BLaER1 treated with 17β-estradiol and CSF1 and Interleukin-3, amounts not matched to agents 10 nM and 100 nM (cell line): ENCODE measurements at regions not wholly inside any gene's neighbourhood (a gene's known extent, or its start where the extent isn't known, plus 50 kb on each side); places are given as distances from the start of the nearest gene placed in this dataset.
"Not testable (repeated sequence)": the region's sequence is repeated elsewhere in the genome, so short reads cannot be mapped to it uniquely, and the experiment has no call there.

ENCODE experiments used
- H3K27ac ChIP-seq, 11 experiments: shearing (Covaris generic); formaldehyde crosslinking; 2 replicates each; pipeline ENCODE4 v1.8.1; 2022
- H3K27me3 ChIP-seq, 11 experiments: shearing (Covaris generic); formaldehyde crosslinking; 2 replicates each; pipeline ENCODE4 v1.8.1; 2022
- H3K36me3 ChIP-seq, 11 experiments: shearing (Covaris generic); formaldehyde crosslinking; 2 replicates each; pipeline ENCODE4 v1.8.1; 2022
- H3K4me1 ChIP-seq, 10 experiments: shearing (Covaris generic); formaldehyde crosslinking; 2 replicates each; pipeline ENCODE4 v1.8.1; 2022
- H3K4me2 ChIP-seq, 11 experiments: shearing (Covaris generic); formaldehyde crosslinking; 2 replicates each; pipeline ENCODE4 v1.8.1; 2022
- H3K4me3 ChIP-seq, 10 experiments: shearing (Covaris generic); formaldehyde crosslinking; 2 replicates each; pipeline ENCODE4 v1.8.1; 2022
- H3K9ac ChIP-seq, 11 experiments: shearing (Covaris generic); formaldehyde crosslinking; 2 replicates each; pipeline ENCODE4 v1.8.1; 2022
- H3K9me3 ChIP-seq, 11 experiments: shearing (Covaris generic); formaldehyde crosslinking; replicated peaks in 1 of 11; 2 replicates each; pipeline ENCODE4 v1.8.1; 2022
- H4K20me1 ChIP-seq, 11 experiments: shearing (Covaris generic); formaldehyde crosslinking; 2 replicates each; pipeline ENCODE4 v1.8.1; 2022
- Cebpa-rat ChIP-seq, 11 experiments: shearing (Covaris generic); IDR thresholded peaks; 2 replicates each; pipeline ENCODE4 v1.8.1; 2022

DNA sequence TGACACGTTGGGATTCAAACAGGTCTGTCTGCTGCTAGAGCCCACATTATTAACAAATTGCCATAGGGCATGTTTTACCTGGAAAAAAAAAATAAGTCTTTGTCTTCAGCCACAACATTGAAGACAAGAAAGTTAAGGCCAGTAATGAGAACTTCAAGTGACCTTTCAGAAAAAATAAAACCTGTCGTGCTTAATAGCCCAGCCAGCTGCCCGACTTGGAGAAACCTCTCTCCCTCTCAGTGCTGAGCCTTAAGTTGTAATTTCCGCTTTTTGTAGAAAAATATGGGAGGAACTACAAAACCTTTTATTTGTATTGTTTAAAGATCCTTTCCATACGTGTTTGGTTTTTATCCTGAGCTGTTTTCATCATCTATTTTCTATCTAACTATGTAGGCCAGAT, 454.3 kb upstream of the SLITRK6 start:
- H3K27me3 ChIP-seq, H3K4me3 ChIP-seq, H3K9ac ChIP-seq, H3K4me2 ChIP-seq, H3K27ac ChIP-seq, H3K36me3 ChIP-seq, H4K20me1 ChIP-seq, H3K9me3 ChIP-seq, H3K4me1 ChIP-seq: not testable (repeated sequence)

DNA sequence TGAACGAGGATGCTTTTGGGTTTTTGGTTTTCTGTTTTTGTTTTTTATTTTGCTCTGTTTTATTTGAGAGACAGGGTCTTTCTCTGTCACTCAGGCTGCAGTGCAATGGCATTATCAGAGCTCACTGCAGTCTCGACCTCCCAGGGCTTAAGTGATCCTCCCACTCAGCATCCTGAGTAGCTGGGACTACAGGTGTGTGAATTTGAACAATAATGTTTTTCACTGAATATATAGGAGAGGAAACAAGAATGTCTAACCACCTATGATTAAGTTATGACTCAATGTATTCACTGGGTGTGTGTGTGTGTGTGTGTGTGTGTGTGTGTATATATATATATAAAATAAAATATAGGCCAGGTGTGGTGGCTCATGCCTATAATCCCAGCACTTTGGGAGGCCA, 456.6 kb upstream of the SLITRK6 start:
- H3K27me3 ChIP-seq, H3K4me3 ChIP-seq, H3K9ac ChIP-seq, H3K27ac ChIP-seq, H4K20me1 ChIP-seq, H3K9me3 ChIP-seq, H3K4me1 ChIP-seq, H3K4me2 ChIP-seq, H3K36me3 ChIP-seq: not testable (repeated sequence)

GRCh38 chr13:86269511-86269910, 470.3 kb upstream of the SLITRK6 start:
- H3K27me3 ChIP-seq = no peaks in the 10 kb centered on the region
- no peak overlapping the region for H3K4me2 ChIP-seq
- H3K27ac ChIP-seq = no peak overlapping the region
- no peak for TF ChIP-seq Cebpa-rat (IDR thresholded peaks at IDR 0.05)
- no peaks in the 10 kb centered on the region for H4K20me1 ChIP-seq
- no peaks in the 10 kb centered on the region for H3K36me3 ChIP-seq
- H3K9me3 ChIP-seq = no peaks in the 10 kb centered on the region
- no peak overlapping the region for H3K9ac ChIP-seq
- no peaks in the 10 kb centered on the region for H3K4me1 ChIP-seq
- no peak overlapping the region for H3K4me3 ChIP-seq

DNA sequence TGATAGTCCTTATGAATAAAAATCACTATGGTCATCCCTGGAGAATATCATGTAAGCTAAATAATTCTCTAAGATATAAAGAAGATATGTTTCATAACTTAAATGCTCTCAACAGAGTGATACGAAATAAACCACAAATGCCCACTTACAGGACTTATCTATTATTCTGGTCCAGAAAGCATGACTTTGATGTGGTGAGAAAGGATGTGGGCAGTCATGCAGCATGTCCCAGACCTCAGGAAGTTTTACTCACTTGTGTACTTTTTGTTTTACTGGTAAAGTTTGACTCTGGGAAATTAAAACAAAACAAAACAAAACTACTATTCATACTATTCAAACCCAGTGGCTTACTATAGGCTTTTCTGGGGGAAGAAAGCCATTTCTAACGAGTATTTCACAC, 483.2 kb upstream of the SLITRK6 start:
- Histone ChIP-seq H3K4me2 (peak overlapping the region in 10 of 11 experiments; percentile 15 to 68 (median 50); a peak in 18 of 22 replicates), H3K36me3 (no peaks in the 10 kb centered on the region)

GRCh38 chr13:86283031-86283430, 483.8 kb upstream of the SLITRK6 start:
- TF ChIP-seq Cebpa-rat (IDR thresholded peaks at IDR 0.05) = no peak
- H3K27ac ChIP-seq = peak overlapping the region in 2 of 11 experiments; percentile 44 to 58; a peak in 2 of 22 replicates
- H3K9me3 ChIP-seq = no peaks in the 10 kb centered on the region
- no peaks in the 10 kb centered on the region for H4K20me1 ChIP-seq
- peaks cover 4 to 16% (median 13%) of the 10 kb centered on the region in 10 experiments; a peak in 14 of 20 replicates for H3K4me1 ChIP-seq
- H3K36me3 ChIP-seq = no peaks in the 10 kb centered on the region
- H3K9ac ChIP-seq = no peak overlapping the region
- no peaks in the 10 kb centered on the region for H3K27me3 ChIP-seq
- peak overlapping the region in 9 of 11 experiments; percentile 20 to 68 (median 55); a peak in 12 of 22 replicates for H3K4me2 ChIP-seq
- H3K4me3 ChIP-seq = no peak overlapping the region

More for the DNA sequence above, 483.2 kb upstream of the SLITRK6 start:
- Histone ChIP-seq H3K27me3 (no peaks in the 10 kb centered on the region), H4K20me1 (no peaks in the 10 kb centered on the region), H3K9ac (0 out of 22 replicates have a peak overlapping the region, but pooled peaks of 1 of the 11 experiments have one; percentile 22), H3K4me1 (peaks cover 4 to 16% (median 13%) of the 10 kb centered on the region in 10 experiments; a peak in 14 of 20 replicates), H3K27ac (peak overlapping the region in 2 of 11 experiments; percentile 44 to 58; a peak in 4 of 22 replicates), H3K4me3 (no peak overlapping the region), H3K9me3 (no peaks in the 10 kb centered on the region)
- TF ChIP-seq Cebpa-rat (IDR thresholded peaks at IDR 0.05) = no peak

DNA sequence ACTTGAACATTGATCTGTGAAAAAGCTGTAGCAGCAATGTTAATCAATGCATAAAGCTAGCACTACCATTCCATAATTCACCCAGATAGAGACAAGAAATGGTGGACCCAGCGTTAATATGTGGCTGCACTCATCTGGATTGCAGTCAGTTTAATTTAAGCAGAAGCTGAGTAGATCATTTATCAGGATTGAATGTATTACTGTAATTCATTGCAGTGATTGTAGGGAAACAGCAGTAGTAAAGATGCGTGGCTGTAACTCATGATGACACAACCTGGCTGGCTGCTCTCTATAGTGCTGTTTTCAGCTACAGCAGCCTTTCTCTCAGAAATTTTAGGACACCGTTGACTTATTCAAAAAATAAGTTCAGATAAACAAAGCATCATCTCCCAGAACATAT, 499.5 kb upstream of the SLITRK6 start:
- Histone ChIP-seq H3K27me3 (no peaks in the 10 kb centered on the region), H3K9me3 (no peaks in the 10 kb centered on the region), H3K4me3 (no peak overlapping the region), H3K4me1 (no peaks in the 10 kb centered on the region), H3K9ac (no peak overlapping the region), H4K20me1 (no peaks in the 10 kb centered on the region; a peak in 1 of 22 replicates), H3K36me3 (no peaks in the 10 kb centered on the region), H3K27ac (no peak overlapping the region), H3K4me2 (no peak overlapping the region)
- TF ChIP-seq Cebpa-rat (IDR thresholded peaks at IDR 0.05) = no peak

GRCh38 chr13:86299128-86299527, 499.9 kb upstream of the SLITRK6 start:
- Histone ChIP-seq H3K27ac (no peak overlapping the region), H3K4me1 (no peaks in the 10 kb centered on the region), H3K4me2 (no peak overlapping the region), H3K9me3 (no peaks in the 10 kb centered on the region), H3K27me3 (no peaks in the 10 kb centered on the region), H3K9ac (no peak overlapping the region), H3K4me3 (no peak overlapping the region), H4K20me1 (no peaks in the 10 kb centered on the region; a peak in 1 of 22 replicates), H3K36me3 (no peaks in the 10 kb centered on the region)
- TF ChIP-seq Cebpa-rat (IDR thresholded peaks at IDR 0.05) = no peak

DNA sequence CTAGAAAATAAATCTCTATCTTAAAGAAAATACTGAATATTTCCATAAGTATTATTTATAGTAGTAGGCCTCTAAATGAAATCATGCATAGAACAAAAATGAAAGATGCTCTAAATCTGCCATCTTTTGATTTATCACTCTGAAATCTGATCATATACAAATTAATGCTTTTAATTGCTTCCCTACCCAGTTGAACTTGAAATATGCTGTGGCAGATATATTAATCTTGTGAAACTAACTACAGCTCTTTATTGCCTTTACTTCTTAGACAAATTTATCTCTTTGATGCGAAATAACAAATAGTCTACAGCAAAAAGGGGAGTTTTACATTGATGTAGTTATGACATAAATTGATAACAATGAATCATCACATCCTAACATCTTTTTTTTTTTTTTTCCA, 510.7 kb upstream of the SLITRK6 start:
- Histone ChIP-seq H3K36me3 (no peaks in the 10 kb centered on the region), H3K9me3 (no peaks in the 10 kb centered on the region), H3K27ac (no peak overlapping the region), H3K9ac (no peak overlapping the region), H4K20me1 (no peaks in the 10 kb centered on the region), H3K4me2 (no peak overlapping the region), H3K27me3 (no peaks in the 10 kb centered on the region), H3K4me3 (no peak overlapping the region), H3K4me1 (no peaks in the 10 kb centered on the region)
- TF ChIP-seq Cebpa-rat (IDR thresholded peaks at IDR 0.05) = no peak

- Histone ChIP-seq H3K4me3 (no peak overlapping the region), H3K4me2 (no peak overlapping the region), H3K27ac (no peak overlapping the region), H3K36me3 (no peaks in the 10 kb centered on the region), H3K4me1 (peaks cover 0 to 4% (median 0%) of the 10 kb centered on the region in 10 experiments; a peak in 1 of 20 replicates), H3K9me3 (no peaks in the 10 kb centered on the region), H4K20me1 (no peaks in the 10 kb centered on the region), H3K27me3 (no peaks in the 10 kb centered on the region), H3K9ac (no peak overlapping the region)
- TF ChIP-seq Cebpa-rat (IDR thresholded peaks at IDR 0.05) = no peak
Observed at GRCh38 chr13:86313421-86313820, 514.2 kb upstream of the SLITRK6 start.

- Histone ChIP-seq H3K4me2 (no peak overlapping the region), H3K27me3 (no peaks in the 10 kb centered on the region), H3K9me3 (no peaks in the 10 kb centered on the region), H3K4me3 (no peak overlapping the region), H4K20me1 (no peaks in the 10 kb centered on the region), H3K4me1 (peaks cover 0 to 4% (median 0%) of the 10 kb centered on the region in 10 experiments; a peak in 1 of 20 replicates), H3K9ac (no peak overlapping the region), H3K36me3 (no peaks in the 10 kb centered on the region), H3K27ac (no peak overlapping the region)
- no peak for TF ChIP-seq Cebpa-rat (IDR thresholded peaks at IDR 0.05)
Observed at GRCh38 chr13:86318450-86318849, 519.2 kb upstream of the SLITRK6 start.
